Right lobe of liver (tissue), 6 donors: ENCODE measurements at regions not wholly inside any gene's neighbourhood (a gene's known extent, or its start where the extent isn't known, plus 50 kb on each side); places are given as distances from the start of the nearest gene placed in this dataset.

Experiments used
- ATAC-seq, 4 donors: fragments of 200-7000 bp; cut with Tn5 transposase; one replicate each; pipeline ENCODE4 v1.9.1; 2020; ENCODE audit warnings: mild to moderate bottlenecking in 4 of 4, moderate library complexity in 4 of 4
- DNase-seq, 3 donors: peaks; one replicate each; pipeline ENCODE4 v3.0.0-alpha.2; 2020
- H3K27ac ChIP-seq, 3 donors: fragments of 200-600 bp; one replicate each; pipeline ENCODE4 v1.8.0; 2022
- H3K27me3 ChIP-seq, 2 donors: fragments of 200-600 bp; one replicate each; pipeline ENCODE4 v1.8.0; 2022
- H3K36me3 ChIP-seq, 4 donors: fragments of 200-600 bp; sonication (generic) in 1 of 4; one replicate each; pipeline versions ENCODE4 v1.5.1 to v1.8.0; 2017 to 2022; ENCODE audit warnings: control low read depth in 1 of 4
- H3K4me1 ChIP-seq, 4 donors: fragments of 200-600 bp; sonication (generic) in 1 of 4; one replicate each; pipeline versions ENCODE4 v1.5.1 to v1.8.0; 2017 to 2022; ENCODE audit warnings: control low read depth in 1 of 4
- H3K4me3 ChIP-seq, 3 donors: fragments of 200-600 bp; one replicate each; pipeline ENCODE4 v1.8.0; 2022
- H3K9me3 ChIP-seq, 4 donors: fragments of 200-600 bp; sonication (generic) in 1 of 4; one replicate each; pipeline versions ENCODE4 v1.5.1 to v1.8.0; 2017 to 2022; ENCODE audit warnings: control low read depth in 1 of 4
- CTCF ChIP-seq, 4 donors: fragments of 200-600 bp in 3 of 4; fragments of 450-650 bp in 1 of 4; IDR thresholded peaks; one replicate each; pipeline versions ENCODE4 v1.5.1 to v1.8.0; 2016 to 2022; ENCODE audit warnings: antibody characterized with exemption in 4 of 4, mild to moderate bottlenecking in 2 of 4
- POLR2A ChIP-seq: fragments of 450-650 bp; IDR thresholded peaks from one replicate; pipeline ENCODE4 v1.6.1; 2017; ENCODE audit warnings: antibody characterized with exemption, mild to moderate bottlenecking
- WGBS: methylation state at CpG from one replicate; pipeline ENCODE4 v1.1.6; 2018; ENCODE audit warnings: low coverage, low lambda C conversion rate; ENCODE audit not compliant: insufficient coverage; ENCODE audit errors: missing lambda C conversion rate; 5-methylcytosine and 5-hydroxymethylcytosine counted together
- intact Hi-C, 2 donors: fragments of 100-400 bp; cut with DNase I; formaldehyde crosslinking; loops; one replicate each; pipeline versions ENCODE4 v1.11.2 to v1.14.1; 2022
- donor health status: DM: no; HTN: yes; CAD: no.
- donor health status: DM: no; HTN: no; CAD: no.
- donor health status: DM: no; HTN: no; CAD: no.
- donor health status: DM: no; HTN: yes; CAD: no.
- donor health status: DM: no; HTN: yes; CAD: no.

DNA sequence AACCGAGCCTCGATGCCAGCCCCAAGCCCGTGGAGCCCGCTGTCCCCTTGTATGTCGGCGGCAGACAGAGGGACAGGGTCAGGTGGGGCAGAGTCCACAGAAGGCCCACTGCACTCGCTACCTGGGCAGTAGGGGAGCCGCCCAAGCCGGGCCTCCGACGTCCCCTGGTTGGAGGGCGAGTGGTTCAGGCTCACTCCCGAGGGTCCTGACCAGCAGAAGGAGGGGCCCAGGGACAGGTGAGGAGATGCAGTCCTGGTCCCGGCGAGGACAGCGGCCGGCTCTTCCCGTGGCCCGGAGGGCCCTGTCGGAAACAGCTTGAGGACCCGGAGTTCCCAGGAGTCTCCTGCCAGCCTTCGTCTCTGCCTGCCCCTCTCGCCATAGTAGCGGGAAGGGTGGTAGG lies 216.7 kb upstream of the SFSWAP start:
- DNase-seq = no peak
- intact Hi-C loops = no loop called here

DNA sequence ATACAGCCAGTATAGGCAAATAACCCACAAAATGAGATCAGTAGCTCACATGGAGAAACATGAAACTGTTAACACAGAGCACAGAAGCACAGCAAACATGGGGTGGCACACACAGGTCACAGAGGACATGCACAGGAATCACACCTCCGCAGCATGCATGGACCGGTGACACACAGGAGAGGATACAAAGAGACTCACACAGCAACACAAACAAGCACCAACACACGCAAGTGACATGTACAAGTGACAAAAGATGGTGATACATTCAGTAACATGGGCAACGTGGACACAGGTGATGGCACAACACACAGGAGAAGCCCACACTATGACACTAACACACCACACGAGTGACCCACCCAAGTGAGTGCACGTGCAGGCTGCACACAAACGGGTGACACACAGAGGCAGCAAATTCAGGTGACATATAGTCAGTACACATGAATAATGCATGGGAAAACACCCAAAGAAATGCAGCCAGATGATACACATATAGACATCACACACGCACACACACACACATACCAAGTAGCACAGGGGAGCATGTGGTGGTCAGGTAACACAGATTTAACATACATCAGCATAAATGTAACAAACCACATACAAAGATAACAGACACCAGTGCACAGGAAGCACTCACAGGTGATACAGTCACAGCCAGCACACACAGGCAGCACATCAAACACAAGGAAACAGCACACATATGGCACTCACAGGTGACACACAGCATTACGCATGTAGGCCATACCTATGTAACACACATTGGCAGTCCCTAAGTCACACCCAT lies 216.0 kb upstream of the SFSWAP start:
- WGBS = 54% methylated on average over 6 of the region's 9 CpGs
- ATAC-seq = no peak
- DNase-seq = no peak

More for the DNA sequence above, 216.7 kb upstream of the SFSWAP start:
- Histone ChIP-seq H3K27ac (no peak overlapping the region), H3K27me3 (no peaks in the 10 kb centered on the region), H3K4me1 (no peaks in the 10 kb centered on the region), H3K9me3 (no peaks in the 10 kb centered on the region), H3K36me3 (no peaks in the 10 kb centered on the region), H3K4me3 (no peak overlapping the region)
- TF ChIP-seq POLR2A (no peak), CTCF (IDR thresholded peaks at IDR 0.05) (no peak)
- peak in 1 of 4 donors; percentile 9 for ATAC-seq
- WGBS = no CpG with 5 or more reads among the region's 24 CpGs

GRCh38 chr12:131497966-131498365 lies 212.9 kb upstream of the SFSWAP start:
- 71% methylated on average over 2 of the region's 2 CpGs for WGBS
- Histone ChIP-seq H3K27ac (no peak overlapping the region), H3K4me3 (no peak overlapping the region), H3K27me3 (no peaks in the 10 kb centered on the region), H3K4me1 (no peaks in the 10 kb centered on the region), H3K9me3 (no peaks in the 10 kb centered on the region), H3K36me3 (no peaks in the 10 kb centered on the region)
- TF ChIP-seq CTCF (IDR thresholded peaks at IDR 0.05) (no peak), POLR2A (no peak)
- intact Hi-C loops = no loop called here
- DNase-seq (no peak), ATAC-seq (no peak)

More for the DNA sequence above, 216.0 kb upstream of the SFSWAP start:
- no peaks in the 10 kb centered on the region for H3K36me3 ChIP-seq
- no peaks in the 10 kb centered on the region for H3K9me3 ChIP-seq
- no peak overlapping the region for H3K4me3 ChIP-seq
- H3K27me3 ChIP-seq = no peaks in the 10 kb centered on the region
- no peaks in the 10 kb centered on the region for H3K4me1 ChIP-seq
- no peak overlapping the region for H3K27ac ChIP-seq
- intact Hi-C loops = no loop called here
- TF ChIP-seq POLR2A (no peak), CTCF (IDR thresholded peaks at IDR 0.05) (no peak)

GRCh38 chr12:131499160-131499863 lies 211.6 kb upstream of the SFSWAP start:
- ATAC-seq = no peak
- H3K9me3 ChIP-seq = no peaks in the 10 kb centered on the region
- no peak overlapping the region for H3K4me3 ChIP-seq
- TF ChIP-seq POLR2A = no peak
- no peak for TF ChIP-seq CTCF (IDR thresholded peaks at IDR 0.05)
- no peaks in the 10 kb centered on the region for H3K4me1 ChIP-seq
- no CpG with 5 or more reads among the region's 1 CpG for WGBS
- no peak overlapping the region for H3K27ac ChIP-seq
- no peaks in the 10 kb centered on the region for H3K36me3 ChIP-seq
- intact Hi-C loops = no loop called here
- no peak for DNase-seq
- no peaks in the 10 kb centered on the region for H3K27me3 ChIP-seq
